ENCODE measurements at regions not wholly inside any gene's neighbourhood (a gene's known extent, or its start where the extent isn't known, plus 50 kb on each side); places are given as distances from the start of the nearest gene placed in this dataset.
A peak's percentile ranks its signal among the peaks of the same experiment; 100 is the strongest.

DNA sequence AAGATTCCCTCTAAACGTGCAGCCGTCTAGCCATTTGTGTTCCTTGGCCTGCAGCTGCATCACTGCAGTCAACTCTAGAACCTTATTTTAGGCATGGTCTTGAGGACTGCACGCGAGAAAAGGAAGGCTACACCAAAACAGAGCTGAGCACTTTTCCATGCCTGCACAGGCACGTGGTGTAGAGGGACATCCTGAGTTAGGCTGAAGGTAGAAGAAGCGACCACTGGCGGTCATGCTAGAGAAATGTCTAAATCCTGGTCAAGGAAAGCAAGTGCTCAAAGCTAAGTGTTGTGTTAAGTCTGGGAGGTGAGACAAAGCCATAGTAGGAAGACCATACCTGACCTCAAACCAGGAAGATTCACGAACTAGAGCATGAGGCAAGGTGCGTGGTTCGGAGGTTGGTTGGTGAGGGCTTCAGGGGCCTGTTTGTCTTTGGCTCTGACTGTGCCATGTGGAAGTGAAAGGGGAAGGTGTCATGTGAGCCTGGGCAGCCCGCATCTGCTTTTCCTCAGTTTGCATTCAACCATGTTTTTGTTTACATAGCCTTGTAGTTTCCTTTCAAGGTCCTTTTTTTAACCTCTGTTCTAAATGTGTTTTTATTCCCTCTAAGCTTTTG lies 203.8 kb downstream of the AASDH start:
- Histone ChIP-seq H3K9me3 (ENCODE audit: insufficient read depth, low read depth, low read length) (no peaks in the 10 kb centered on the region), H3K4me2 (ENCODE audit: low read length) (no peak overlapping the region), H3K9ac (ENCODE audit: low read length) (no peak overlapping the region), H3K27ac (ENCODE audit: low read depth, low read length) (no peak overlapping the region), H3K4me3 (ENCODE audit: insufficient read depth, low read depth, low read length) (no peak overlapping the region), H3K36me3 (ENCODE audit: insufficient read depth, low read length) (no peaks in the 10 kb centered on the region), H3K79me2 (ENCODE audit: insufficient read depth, low read length) (no peaks in the 10 kb centered on the region), H3K27me3 (ENCODE audit: insufficient read depth, low read length) (no peaks in the 10 kb centered on the region), H4K20me1 (ENCODE audit: insufficient read depth, low read length) (no peaks in the 10 kb centered on the region), H3K4me1 (ENCODE audit: insufficient read depth, low read length) (peaks cover 6% of the 10 kb centered on the region), H2AFZ (ENCODE audit: low read depth, low read length) (no peak overlapping the region)
- H3K36me3 Mint-ChIP-seq (ENCODE audit: low read depth, unreplicated experiment) = peaks cover 5% of the 10 kb centered on the region
- H3K27me3 Mint-ChIP-seq (ENCODE audit: low read depth, unreplicated experiment) = no peaks in the 10 kb centered on the region
- TF ChIP-seq, protein P1, sequence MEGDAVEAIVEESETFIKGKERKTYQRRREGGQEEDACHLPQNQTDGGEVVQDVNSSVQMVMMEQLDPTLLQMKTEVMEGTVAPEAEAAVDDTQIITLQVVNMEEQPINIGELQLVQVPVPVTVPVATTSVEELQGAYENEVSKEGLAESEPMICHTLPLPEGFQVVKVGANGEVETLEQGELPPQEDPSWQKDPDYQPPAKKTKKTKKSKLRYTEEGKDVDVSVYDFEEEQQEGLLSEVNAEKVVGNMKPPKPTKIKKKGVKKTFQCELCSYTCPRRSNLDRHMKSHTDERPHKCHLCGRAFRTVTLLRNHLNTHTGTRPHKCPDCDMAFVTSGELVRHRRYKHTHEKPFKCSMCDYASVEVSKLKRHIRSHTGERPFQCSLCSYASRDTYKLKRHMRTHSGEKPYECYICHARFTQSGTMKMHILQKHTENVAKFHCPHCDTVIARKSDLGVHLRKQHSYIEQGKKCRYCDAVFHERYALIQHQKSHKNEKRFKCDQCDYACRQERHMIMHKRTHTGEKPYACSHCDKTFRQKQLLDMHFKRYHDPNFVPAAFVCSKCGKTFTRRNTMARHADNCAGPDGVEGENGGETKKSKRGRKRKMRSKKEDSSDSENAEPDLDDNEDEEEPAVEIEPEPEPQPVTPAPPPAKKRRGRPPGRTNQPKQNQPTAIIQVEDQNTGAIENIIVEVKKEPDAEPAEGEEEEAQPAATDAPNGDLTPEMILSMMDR (IDR thresholded peaks at IDR 0.05; ENCODE audit: insufficient read depth, low read depth, low read length) = no peak
- no peak for TF ChIP-seq EZH2 (IDR thresholded peaks at IDR 0.05; ENCODE audit: insufficient read depth, low read length)
- FAIRE-seq (no peak), DNase-seq (ENCODE audit: low read depth) (no peak)
- peaks cover 11% of the 10 kb centered on the region for H3K4me1 Mint-ChIP-seq (ENCODE audit: low read depth, unreplicated experiment)
- H3K9me3 Mint-ChIP-seq (ENCODE audit: unreplicated experiment) = peaks cover 2% of the 10 kb centered on the region
- no peak overlapping the region for H3K4me3 Mint-ChIP-seq (ENCODE audit: unreplicated experiment)
- H3K27ac Mint-ChIP-seq (ENCODE audit: unreplicated experiment) = no peak overlapping the region

DNA sequence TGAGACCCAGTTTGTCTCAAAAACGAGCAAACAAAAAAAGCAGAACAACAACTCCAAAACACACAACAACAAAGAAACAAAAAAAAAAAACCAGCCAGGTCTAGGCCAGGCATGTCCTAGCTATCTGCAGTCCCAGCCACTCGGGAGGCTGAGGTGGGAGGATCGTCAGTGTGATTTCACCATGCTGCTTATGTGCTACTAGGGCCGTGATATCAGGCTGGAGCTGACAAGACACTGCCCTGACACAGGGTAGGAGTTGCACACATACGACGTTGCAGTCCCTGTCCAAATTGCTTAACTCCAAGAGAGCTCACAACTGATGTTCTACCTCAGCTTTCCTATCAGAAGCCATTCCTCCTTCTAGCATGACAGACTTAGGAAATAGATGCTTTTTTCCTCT lies 204.9 kb downstream of the AASDH start:
- Mint-ChIP-seq H3K27me3 (ENCODE audit: low read depth, unreplicated experiment) (no peaks in the 10 kb centered on the region), H3K4me3 (ENCODE audit: unreplicated experiment) (no peak overlapping the region), H3K9me3 (ENCODE audit: unreplicated experiment) (peaks cover 2% of the 10 kb centered on the region), H3K36me3 (ENCODE audit: low read depth, unreplicated experiment) (peaks cover 5% of the 10 kb centered on the region), H3K4me1 (ENCODE audit: low read depth, unreplicated experiment) (peaks cover 11% of the 10 kb centered on the region), H3K27ac (ENCODE audit: unreplicated experiment) (no peak overlapping the region)
- no peak overlapping the region for H3K27ac ChIP-seq (ENCODE audit: low read depth, low read length)
- no peak overlapping the region for H3K9ac ChIP-seq (ENCODE audit: low read length)
- no peaks in the 10 kb centered on the region for H3K27me3 ChIP-seq (ENCODE audit: insufficient read depth, low read length)
- H3K36me3 ChIP-seq (ENCODE audit: insufficient read depth, low read length) = no peaks in the 10 kb centered on the region
- no peak overlapping the region for H3K4me3 ChIP-seq (ENCODE audit: insufficient read depth, low read depth, low read length)
- no peaks in the 10 kb centered on the region for H3K79me2 ChIP-seq (ENCODE audit: insufficient read depth, low read length)
- no peak for FAIRE-seq
- no peaks in the 10 kb centered on the region for H3K9me3 ChIP-seq (ENCODE audit: insufficient read depth, low read depth, low read length)
- TF ChIP-seq, protein P1 (IDR thresholded peaks at IDR 0.05; ENCODE audit: insufficient read depth, low read depth, low read length) = no peak
- TF ChIP-seq EZH2 (IDR thresholded peaks at IDR 0.05; ENCODE audit: insufficient read depth, low read length) = no peak
- H3K4me2 ChIP-seq (ENCODE audit: low read length) = no peak overlapping the region
- peaks cover 6% of the 10 kb centered on the region for H3K4me1 ChIP-seq (ENCODE audit: insufficient read depth, low read length)
- H2AFZ ChIP-seq (ENCODE audit: low read depth, low read length) = no peak overlapping the region
- no peak for DNase-seq (ENCODE audit: low read depth)
- no peaks in the 10 kb centered on the region for H4K20me1 ChIP-seq (ENCODE audit: insufficient read depth, low read length)

DNA sequence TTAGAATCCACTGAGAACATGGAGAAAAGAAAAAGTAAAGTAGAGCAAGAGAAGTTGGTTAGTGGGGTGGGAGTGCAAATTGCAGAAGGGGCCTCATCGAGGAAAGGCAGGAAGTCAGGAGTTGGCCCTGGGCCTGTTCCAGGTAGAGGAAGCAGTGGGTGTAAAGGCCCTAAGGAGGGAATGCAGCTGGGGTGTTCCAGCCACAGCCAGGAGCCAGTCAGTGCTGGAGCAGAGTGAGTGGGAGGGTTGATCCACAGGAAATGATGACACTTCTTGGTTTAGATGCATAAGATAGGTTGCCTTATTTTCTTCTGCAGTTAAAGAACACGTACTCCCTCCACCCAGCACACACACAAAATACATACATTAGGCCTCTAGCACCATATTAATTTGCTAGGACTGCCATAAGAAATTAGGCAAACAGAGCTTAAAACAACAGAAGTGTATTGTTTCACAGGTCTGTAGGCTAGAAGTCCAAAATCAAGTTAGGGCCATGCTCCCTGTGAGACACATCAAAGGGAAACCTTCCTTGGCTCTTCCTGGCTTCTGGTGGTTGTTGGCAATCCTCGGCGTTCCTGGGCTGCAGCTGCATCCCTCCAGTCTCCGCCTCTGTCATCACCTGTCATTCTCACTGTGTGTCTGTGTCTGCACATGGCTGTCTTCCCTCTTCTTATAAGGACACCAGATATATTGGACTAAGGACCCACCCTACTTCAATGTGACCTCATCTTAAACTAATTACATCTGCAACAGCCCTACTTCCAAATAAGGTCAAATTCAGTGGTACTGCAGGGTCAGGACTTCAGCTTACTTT lies 205.9 kb downstream of the AASDH start:
- DNase-seq (ENCODE audit: low read depth) = peak; percentile 31
- Mint-ChIP-seq H3K36me3 (ENCODE audit: low read depth, unreplicated experiment) (peaks cover 5% of the 10 kb centered on the region), H3K4me3 (ENCODE audit: unreplicated experiment) (no peak overlapping the region), H3K4me1 (ENCODE audit: low read depth, unreplicated experiment) (peaks cover 11% of the 10 kb centered on the region), H3K27ac (ENCODE audit: unreplicated experiment) (peak overlapping the region; percentile 80), H3K27me3 (ENCODE audit: low read depth, unreplicated experiment) (no peaks in the 10 kb centered on the region), H3K9me3 (ENCODE audit: unreplicated experiment) (peaks cover 4% of the 10 kb centered on the region)
- no peaks in the 10 kb centered on the region for H4K20me1 ChIP-seq (ENCODE audit: insufficient read depth, low read length)
- TF ChIP-seq, protein P1 (IDR thresholded peaks at IDR 0.05; ENCODE audit: insufficient read depth, low read depth, low read length) = no peak
- no peak for TF ChIP-seq EZH2 (IDR thresholded peaks at IDR 0.05; ENCODE audit: insufficient read depth, low read length)
- no peaks in the 10 kb centered on the region for H3K79me2 ChIP-seq (ENCODE audit: insufficient read depth, low read length)
- peak overlapping the region; percentile 61 for H2AFZ ChIP-seq (ENCODE audit: low read depth, low read length)
- H3K27me3 ChIP-seq (ENCODE audit: insufficient read depth, low read length) = no peaks in the 10 kb centered on the region
- H3K27ac ChIP-seq (ENCODE audit: low read depth, low read length) = no peak overlapping the region
- H3K9ac ChIP-seq (ENCODE audit: low read length) = no peak overlapping the region
- H3K36me3 ChIP-seq (ENCODE audit: insufficient read depth, low read length) = no peaks in the 10 kb centered on the region
- no peak for FAIRE-seq
- peaks cover 6% of the 10 kb centered on the region for H3K4me1 ChIP-seq (ENCODE audit: insufficient read depth, low read length)
- no peaks in the 10 kb centered on the region for H3K9me3 ChIP-seq (ENCODE audit: insufficient read depth, low read depth, low read length)
- peak overlapping the region; percentile 41 for H3K4me2 ChIP-seq (ENCODE audit: low read length)
- H3K4me3 ChIP-seq (ENCODE audit: insufficient read depth, low read depth, low read length) = no peak overlapping the region
